ENCODE measurements at regions not wholly inside any gene's neighbourhood (a gene's known extent, or its start where the extent isn't known, plus 50 kb on each side); places are given as distances from the start of the nearest gene placed in this dataset.
"Not testable (repeated sequence)": the region's sequence is repeated elsewhere in the genome, so short reads cannot be mapped to it uniquely, and the experiment has no call there.

DNA sequence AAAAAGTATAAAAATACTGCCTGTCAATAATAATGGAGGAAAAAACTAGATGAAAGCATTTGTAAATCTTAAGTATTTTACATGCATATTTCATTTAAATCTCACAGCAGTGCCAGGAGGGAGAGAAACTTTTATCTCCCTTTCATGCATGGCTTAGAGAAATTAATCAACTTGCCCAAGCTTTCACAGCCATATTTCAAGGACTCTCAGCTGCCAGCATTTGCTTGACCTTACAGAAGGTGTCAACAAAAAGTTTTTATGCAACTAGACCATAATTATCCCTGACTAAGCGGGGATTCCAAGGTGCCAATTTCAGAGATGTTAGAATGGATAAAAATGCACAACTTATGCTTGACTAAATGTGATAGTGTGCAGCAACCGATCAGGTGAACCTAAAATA, 125.4 kb downstream of the ZFAND4 start:
- TF ChIP-seq, protein P1, sequence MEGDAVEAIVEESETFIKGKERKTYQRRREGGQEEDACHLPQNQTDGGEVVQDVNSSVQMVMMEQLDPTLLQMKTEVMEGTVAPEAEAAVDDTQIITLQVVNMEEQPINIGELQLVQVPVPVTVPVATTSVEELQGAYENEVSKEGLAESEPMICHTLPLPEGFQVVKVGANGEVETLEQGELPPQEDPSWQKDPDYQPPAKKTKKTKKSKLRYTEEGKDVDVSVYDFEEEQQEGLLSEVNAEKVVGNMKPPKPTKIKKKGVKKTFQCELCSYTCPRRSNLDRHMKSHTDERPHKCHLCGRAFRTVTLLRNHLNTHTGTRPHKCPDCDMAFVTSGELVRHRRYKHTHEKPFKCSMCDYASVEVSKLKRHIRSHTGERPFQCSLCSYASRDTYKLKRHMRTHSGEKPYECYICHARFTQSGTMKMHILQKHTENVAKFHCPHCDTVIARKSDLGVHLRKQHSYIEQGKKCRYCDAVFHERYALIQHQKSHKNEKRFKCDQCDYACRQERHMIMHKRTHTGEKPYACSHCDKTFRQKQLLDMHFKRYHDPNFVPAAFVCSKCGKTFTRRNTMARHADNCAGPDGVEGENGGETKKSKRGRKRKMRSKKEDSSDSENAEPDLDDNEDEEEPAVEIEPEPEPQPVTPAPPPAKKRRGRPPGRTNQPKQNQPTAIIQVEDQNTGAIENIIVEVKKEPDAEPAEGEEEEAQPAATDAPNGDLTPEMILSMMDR (IDR thresholded peaks at IDR 0.05) = no peak
- TF ChIP-seq POLR2A (IDR thresholded peaks at IDR 0.05) = no peak
- WGBS, 2 donors = 83 to 88% methylated on average over 2 of the region's 2 CpGs
- intact Hi-C loops (cut with DNase I; ENCODE audit: low total_unique reads) = no loop called here
- H3K4me3 ChIP-seq (ENCODE audit: low read depth, poor library complexity, severe bottlenecking) = no peak overlapping the region
- no peak for DNase-seq (ENCODE audit: low spot score in 2 of 2)

DNA sequence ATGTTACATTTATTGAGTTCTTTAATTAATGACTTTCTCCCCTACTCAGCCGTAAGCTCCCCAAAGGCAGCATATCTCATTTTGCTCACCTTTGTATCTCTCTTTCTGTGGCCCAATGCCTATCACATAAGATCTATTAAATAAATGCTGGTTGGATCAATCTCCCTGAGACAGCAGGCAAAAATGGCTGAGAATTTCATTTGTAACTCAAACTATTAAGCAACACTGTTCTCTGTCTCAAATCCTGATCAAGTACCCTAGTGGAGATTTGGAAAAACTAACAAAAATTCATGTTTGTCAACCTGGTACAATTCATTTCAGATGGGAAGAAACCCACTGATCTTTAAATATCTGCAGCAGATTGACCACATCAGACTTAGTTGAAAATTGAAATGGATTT, 127.4 kb downstream of the ZFAND4 start:
- no peak for TF ChIP-seq POLR2A (IDR thresholded peaks at IDR 0.05)
- TF ChIP-seq, protein P1 (IDR thresholded peaks at IDR 0.05) = no peak
- DNase-seq (ENCODE audit: low spot score in 2 of 2) = no peak
- 96 to 100% methylated on average over 1 of the region's 1 CpG for WGBS, 2 donors
- intact Hi-C loops (cut with DNase I; ENCODE audit: low total_unique reads) = no loop called here
- no peak overlapping the region for H3K4me3 ChIP-seq (ENCODE audit: low read depth, poor library complexity, severe bottlenecking)

DNA sequence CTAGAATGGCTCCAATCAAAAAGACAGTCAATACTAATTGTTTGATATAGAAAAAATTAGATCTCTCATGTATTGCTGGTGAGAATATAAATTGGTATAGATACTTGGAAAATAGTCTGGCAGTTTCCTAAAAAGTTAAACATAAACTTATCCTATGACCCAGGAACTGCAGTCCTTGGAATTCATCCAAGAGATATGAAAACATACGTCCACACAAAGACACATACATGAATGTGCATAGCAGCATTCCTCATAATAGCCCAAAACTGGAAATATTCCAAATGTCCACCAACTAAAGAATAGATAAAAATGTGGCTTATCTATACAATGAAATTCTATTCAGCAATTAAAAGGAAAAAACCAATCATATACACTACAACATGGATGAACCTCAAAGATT, 128.4 kb downstream of the ZFAND4 start:
- TF ChIP-seq, protein P1 (IDR thresholded peaks at IDR 0.05) = no peak
- no peak for TF ChIP-seq POLR2A (IDR thresholded peaks at IDR 0.05)
- intact Hi-C loops (cut with DNase I; ENCODE audit: low total_unique reads) = no loop called here
- 43 to 78% methylated on average over 1 of the region's 1 CpG for WGBS, 2 donors
- no peak overlapping the region for H3K4me3 ChIP-seq (ENCODE audit: low read depth, poor library complexity, severe bottlenecking)
- DNase-seq (ENCODE audit: low spot score in 2 of 2) = no peak

DNA sequence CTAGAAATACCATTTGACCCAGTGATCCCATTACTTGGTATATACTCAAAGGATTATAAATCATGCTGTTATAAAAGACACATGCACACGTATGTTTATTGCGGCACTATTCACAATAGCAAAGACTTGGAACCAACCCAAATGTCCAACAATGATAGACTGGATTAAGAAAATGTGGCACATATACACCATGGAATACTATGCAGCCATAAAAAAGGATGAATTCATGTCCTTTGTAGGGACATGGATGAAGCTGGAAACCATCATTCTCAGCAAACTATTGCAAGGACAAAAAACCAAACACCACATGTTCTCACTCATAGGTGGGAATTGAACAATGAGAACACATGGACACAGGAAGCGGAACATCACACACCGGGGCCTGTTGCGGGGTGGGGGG, 131.5 kb downstream of the ZFAND4 start:
- intact Hi-C loops (cut with DNase I; ENCODE audit: low total_unique reads); DNase-seq (ENCODE audit: low spot score in 2 of 2); H3K4me3 ChIP-seq (ENCODE audit: low read depth, poor library complexity, severe bottlenecking): not testable (repeated sequence)
- WGBS, 2 donors = 97 to 99% methylated on average over 5 of the region's 5 CpGs

DNA sequence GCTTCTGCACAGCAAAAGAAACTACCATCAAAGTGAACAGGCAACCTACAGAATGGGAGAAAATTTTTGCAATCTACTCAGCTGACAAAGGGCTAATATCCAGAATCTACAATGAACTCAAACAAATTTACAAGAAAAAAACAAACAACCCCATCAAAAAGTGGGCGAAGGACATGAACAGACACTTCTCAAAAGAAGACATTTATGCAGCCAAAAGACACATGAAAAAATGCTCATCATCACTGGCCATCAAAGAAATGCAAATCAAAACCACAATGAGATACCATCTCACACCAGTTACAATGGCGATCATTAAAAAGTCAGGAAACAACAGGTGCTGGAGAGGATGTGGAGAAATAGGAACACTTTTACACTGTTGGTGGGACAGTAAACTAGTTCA, 132.0 kb downstream of the ZFAND4 start:
- H3K4me3 ChIP-seq (ENCODE audit: low read depth, poor library complexity, severe bottlenecking); intact Hi-C loops (cut with DNase I; ENCODE audit: low total_unique reads); DNase-seq (ENCODE audit: low spot score in 2 of 2): not testable (repeated sequence)
- 94 to 100% methylated on average over 2 of the region's 2 CpGs for WGBS, 2 donors

DNA sequence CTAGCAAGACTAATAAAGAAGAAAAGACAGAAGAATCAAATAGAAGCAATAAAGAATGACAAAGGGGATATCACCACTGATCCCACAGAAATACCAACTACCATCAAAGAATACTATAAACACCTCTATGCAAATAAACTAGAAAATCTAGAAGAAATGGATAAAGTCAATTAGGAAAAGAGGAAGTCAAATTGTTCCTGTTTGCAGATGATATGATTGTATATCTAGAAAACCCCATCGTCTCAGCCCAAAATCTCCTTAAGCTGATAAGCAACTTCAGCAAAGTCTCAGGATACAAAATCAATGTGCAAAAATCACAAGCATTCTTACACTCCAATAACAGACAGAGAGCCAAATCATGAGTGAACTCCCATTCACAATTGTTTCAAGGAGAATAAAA, 133.0 kb downstream of the ZFAND4 start:
- DNase-seq (ENCODE audit: low spot score in 2 of 2); intact Hi-C loops (cut with DNase I; ENCODE audit: low total_unique reads); H3K4me3 ChIP-seq (ENCODE audit: low read depth, poor library complexity, severe bottlenecking): not testable (repeated sequence)
- WGBS, 2 donors = 90 to 95% methylated on average over 1 of the region's 1 CpG

DNA sequence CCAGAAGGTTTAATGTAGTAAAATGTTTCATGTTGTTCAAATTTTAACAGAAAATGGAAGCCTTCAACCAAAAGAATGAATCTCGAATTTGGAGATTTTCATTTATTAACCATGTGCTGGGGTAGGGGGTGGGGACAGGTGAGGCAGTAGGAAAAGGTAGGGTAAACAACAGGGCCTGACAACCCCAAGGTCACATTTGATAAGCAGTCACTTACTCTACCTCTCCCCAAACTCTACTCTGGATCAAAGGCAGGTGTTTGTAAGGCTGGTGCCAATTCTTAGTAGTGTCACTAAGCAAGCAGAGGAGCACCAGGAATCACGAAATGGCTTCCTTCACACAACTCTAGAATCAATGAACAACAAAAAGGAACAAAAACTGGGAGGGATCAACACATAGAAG, 138.0 kb downstream of the ZFAND4 start:
- no peak for TF ChIP-seq POLR2A (IDR thresholded peaks at IDR 0.05)
- TF ChIP-seq, protein P1 (IDR thresholded peaks at IDR 0.05) = no peak
- intact Hi-C loops (cut with DNase I; ENCODE audit: low total_unique reads) = no loop called here
- no peak overlapping the region for H3K4me3 ChIP-seq (ENCODE audit: low read depth, poor library complexity, severe bottlenecking)
- no peak for DNase-seq (ENCODE audit: low spot score in 2 of 2)
- WGBS, 2 donors = 94 to 96% methylated on average over 2 of the region's 2 CpGs

Measured in lower leg skin (tissue), 4 donors.